ENCODE measurements at regions not wholly inside any gene's neighbourhood (a gene's known extent, or its start where the extent isn't known, plus 50 kb on each side); places are given as distances from the start of the nearest gene placed in this dataset.

DNA sequence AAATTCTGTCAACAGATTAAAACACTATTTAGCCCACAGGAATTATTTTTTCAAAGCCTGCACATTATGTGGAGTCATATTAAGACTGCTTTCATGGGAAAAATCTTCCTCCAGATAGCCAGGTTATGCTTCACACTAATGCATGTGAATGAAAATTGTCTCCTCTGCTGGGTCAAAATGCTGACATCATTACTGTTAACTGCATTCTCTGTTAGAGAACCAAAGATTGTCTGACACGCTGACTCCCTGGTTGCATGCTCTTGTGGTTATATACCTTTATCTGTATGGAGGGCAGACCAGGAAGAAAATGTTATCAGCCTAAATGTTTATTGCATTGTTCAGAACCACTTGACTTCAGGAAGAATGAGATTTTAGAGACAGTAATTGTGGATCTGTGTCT, 432.2 kb upstream of the MDGA2 start:
- CTCF ChIA-PET, result no interaction called here
- TF ChIP-seq ARNT (IDR thresholded peaks at IDR 0.05), result no peak
- no peak for TF ChIP-seq FOXA1 (IDR thresholded peaks at IDR 0.05)
- TF ChIP-seq, protein P1, sequence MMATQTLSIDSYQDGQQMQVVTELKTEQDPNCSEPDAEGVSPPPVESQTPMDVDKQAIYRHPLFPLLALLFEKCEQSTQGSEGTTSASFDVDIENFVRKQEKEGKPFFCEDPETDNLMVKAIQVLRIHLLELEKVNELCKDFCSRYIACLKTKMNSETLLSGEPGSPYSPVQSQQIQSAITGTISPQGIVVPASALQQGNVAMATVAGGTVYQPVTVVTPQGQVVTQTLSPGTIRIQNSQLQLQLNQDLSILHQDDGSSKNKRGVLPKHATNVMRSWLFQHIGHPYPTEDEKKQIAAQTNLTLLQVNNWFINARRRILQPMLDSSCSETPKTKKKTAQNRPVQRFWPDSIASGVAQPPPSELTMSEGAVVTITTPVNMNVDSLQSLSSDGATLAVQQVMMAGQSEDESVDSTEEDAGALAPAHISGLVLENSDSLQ (IDR thresholded peaks at IDR 0.05), result no peak
- TF ChIP-seq FOXK2 (IDR thresholded peaks at IDR 0.05), result no peak
- no peak for TF ChIP-seq BHLHE40 (IDR thresholded peaks at IDR 0.05; ENCODE audit: borderline replicate concordance)
- TF ChIP-seq CTBP1 (IDR thresholded peaks at IDR 0.05; ENCODE audit: borderline replicate concordance), result no peak
- no peak for TF ChIP-seq L3MBTL2 (conservative IDR thresholded peaks at IDR 0.05)
- no peak for TF ChIP-seq FOXM1 (IDR thresholded peaks at IDR 0.05; ENCODE audit: borderline replicate concordance)
- TF ChIP-seq SUZ12 (IDR thresholded peaks at IDR 0.05), result no peak
- TF ChIP-seq HDGF (IDR thresholded peaks at IDR 0.05; ENCODE audit: borderline replicate concordance), result no peak
- TF ChIP-seq LEF1 (IDR thresholded peaks at IDR 0.05; ENCODE audit: borderline replicate concordance), result no peak
- TF ChIP-seq TARDBP (IDR thresholded peaks at IDR 0.05), result no peak
- POLR2A ChIA-PET, result no interaction called here

DNA sequence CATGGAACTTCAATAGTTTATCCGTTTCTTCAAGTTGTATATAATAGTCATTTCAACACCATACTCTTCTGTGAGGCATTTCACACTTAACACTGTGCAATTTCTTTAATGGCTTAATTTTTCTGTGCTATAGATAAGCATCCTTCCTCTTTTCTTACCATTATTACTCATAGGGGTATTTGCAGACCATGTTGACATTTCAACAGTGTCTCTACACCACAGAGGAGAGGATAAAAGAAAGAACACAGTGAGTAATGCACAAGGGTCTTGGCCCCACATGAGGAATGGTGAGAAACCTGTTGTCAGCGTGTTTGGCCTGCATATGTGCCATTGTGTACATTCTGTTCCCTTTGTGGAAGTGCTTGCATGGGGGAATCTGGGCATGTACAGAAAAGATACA, 421.5 kb upstream of the MDGA2 start:
- TF ChIP-seq BHLHE40 (IDR thresholded peaks at IDR 0.05; ENCODE audit: borderline replicate concordance) (no peak), LEF1 (IDR thresholded peaks at IDR 0.05; ENCODE audit: borderline replicate concordance) (no peak), SP1 (IDR thresholded peaks at IDR 0.05) (no peak), NFRKB (IDR thresholded peaks at IDR 0.05) (no peak), CTBP1 (IDR thresholded peaks at IDR 0.05; ENCODE audit: borderline replicate concordance) (no peak), ZNF384 (IDR thresholded peaks at IDR 0.05) (no peak), L3MBTL2 (conservative IDR thresholded peaks at IDR 0.05) (no peak), HDGF (IDR thresholded peaks at IDR 0.05; ENCODE audit: borderline replicate concordance) (no peak), TARDBP (IDR thresholded peaks at IDR 0.05) (no peak), FOXK2 (IDR thresholded peaks at IDR 0.05) (no peak), FOXA1 (IDR thresholded peaks at IDR 0.05) (no peak), ELF4 (IDR thresholded peaks at IDR 0.05) (no peak), ARNT (IDR thresholded peaks at IDR 0.05) (no peak), SUZ12 (IDR thresholded peaks at IDR 0.05) (no peak), FOXM1 (IDR thresholded peaks at IDR 0.05; ENCODE audit: borderline replicate concordance) (no peak)
- TF ChIP-seq, protein P1 (IDR thresholded peaks at IDR 0.05), result no peak
- DNase-seq (ENCODE audit: extremely low spot score), result no peak
- POLR2A ChIA-PET, result no interaction called here
- CTCF ChIA-PET, result no interaction called here

More for the DNA sequence above, 432.2 kb upstream of the MDGA2 start:
- no peak for DNase-seq (ENCODE audit: extremely low spot score)

DNA sequence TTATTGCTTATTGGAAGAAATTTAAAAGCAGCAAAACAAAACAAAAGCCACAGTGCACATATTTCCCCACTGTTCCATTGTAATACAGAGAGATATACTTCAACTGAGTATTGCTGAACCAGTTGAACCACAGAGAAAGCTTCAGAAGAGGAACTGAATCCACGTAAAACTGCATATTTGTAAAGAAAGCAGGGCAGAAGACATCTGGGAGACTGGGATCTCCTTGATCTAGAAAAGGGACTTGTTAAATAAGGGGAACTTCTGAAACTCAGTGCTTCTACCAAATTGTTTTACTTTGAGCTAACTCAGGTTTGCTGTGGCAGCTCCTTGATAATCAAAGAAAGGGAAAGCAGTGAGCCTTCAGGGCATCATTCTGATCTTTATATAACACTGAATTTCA, 411.1 kb upstream of the MDGA2 start:
- POLR2A ChIA-PET, result no interaction called here
- TF ChIP-seq ARNT (IDR thresholded peaks at IDR 0.05) (no peak), TARDBP (IDR thresholded peaks at IDR 0.05) (no peak), FOXA1 (IDR thresholded peaks at IDR 0.05) (no peak), LEF1 (IDR thresholded peaks at IDR 0.05; ENCODE audit: borderline replicate concordance) (no peak), ZNF384 (IDR thresholded peaks at IDR 0.05) (no peak), FOXM1 (IDR thresholded peaks at IDR 0.05; ENCODE audit: borderline replicate concordance) (no peak), SP1 (IDR thresholded peaks at IDR 0.05) (no peak), ELF4 (IDR thresholded peaks at IDR 0.05) (no peak), L3MBTL2 (conservative IDR thresholded peaks at IDR 0.05) (no peak), FOXK2 (IDR thresholded peaks at IDR 0.05) (no peak), NFRKB (IDR thresholded peaks at IDR 0.05) (no peak)
- TF ChIP-seq, protein P1 (IDR thresholded peaks at IDR 0.05), result no peak
- DNase-seq (ENCODE audit: extremely low spot score), result no peak
- CTCF ChIA-PET, result no interaction called here

DNA sequence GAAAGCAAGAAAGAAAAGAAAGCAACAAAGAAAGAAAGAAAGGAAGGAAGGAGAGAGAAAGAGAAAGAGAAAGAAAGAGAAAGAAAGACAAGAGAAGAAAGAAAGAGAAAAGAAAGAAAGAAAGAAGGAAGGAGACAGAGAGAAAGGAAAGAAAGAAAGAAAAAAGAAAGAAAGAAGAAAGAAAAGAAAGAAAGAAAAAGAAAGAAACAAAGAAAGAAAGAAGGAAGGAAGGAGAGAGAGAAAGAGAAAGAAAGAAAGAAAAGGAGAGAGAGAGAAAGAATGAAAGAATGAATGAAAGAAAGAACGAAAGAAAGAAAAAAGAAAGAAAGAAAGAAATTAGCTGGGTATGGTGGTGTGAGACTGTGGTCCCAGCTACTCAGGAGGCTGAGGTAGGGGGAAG, 400.1 kb upstream of the MDGA2 start:
- no peak for DNase-seq (ENCODE audit: extremely low spot score)
- no peak for TF ChIP-seq TARDBP (IDR thresholded peaks at IDR 0.05)
- no peak for TF ChIP-seq ELF4 (IDR thresholded peaks at IDR 0.05)
- TF ChIP-seq L3MBTL2 (conservative IDR thresholded peaks at IDR 0.05), result no peak
- no peak for TF ChIP-seq FOXA1 (IDR thresholded peaks at IDR 0.05)
- TF ChIP-seq LEF1 (IDR thresholded peaks at IDR 0.05; ENCODE audit: borderline replicate concordance), result no peak
- no peak for TF ChIP-seq NFRKB (IDR thresholded peaks at IDR 0.05)
- no peak for TF ChIP-seq BHLHE40 (IDR thresholded peaks at IDR 0.05; ENCODE audit: borderline replicate concordance)
- TF ChIP-seq SUZ12 (IDR thresholded peaks at IDR 0.05), result no peak
- TF ChIP-seq, protein P1 (IDR thresholded peaks at IDR 0.05), result no peak
- TF ChIP-seq HDGF (IDR thresholded peaks at IDR 0.05; ENCODE audit: borderline replicate concordance), result no peak
- TF ChIP-seq FOXK2 (IDR thresholded peaks at IDR 0.05), result no peak
- TF ChIP-seq ARNT (IDR thresholded peaks at IDR 0.05), result no peak
- TF ChIP-seq ZNF384 (IDR thresholded peaks at IDR 0.05), result no peak
- TF ChIP-seq CTBP1 (IDR thresholded peaks at IDR 0.05; ENCODE audit: borderline replicate concordance), result no peak
- TF ChIP-seq SP1 (IDR thresholded peaks at IDR 0.05), result no peak
- TF ChIP-seq FOXM1 (IDR thresholded peaks at IDR 0.05; ENCODE audit: borderline replicate concordance), result no peak
- POLR2A ChIA-PET, result no interaction called here
- CTCF ChIA-PET, result no interaction called here

DNA sequence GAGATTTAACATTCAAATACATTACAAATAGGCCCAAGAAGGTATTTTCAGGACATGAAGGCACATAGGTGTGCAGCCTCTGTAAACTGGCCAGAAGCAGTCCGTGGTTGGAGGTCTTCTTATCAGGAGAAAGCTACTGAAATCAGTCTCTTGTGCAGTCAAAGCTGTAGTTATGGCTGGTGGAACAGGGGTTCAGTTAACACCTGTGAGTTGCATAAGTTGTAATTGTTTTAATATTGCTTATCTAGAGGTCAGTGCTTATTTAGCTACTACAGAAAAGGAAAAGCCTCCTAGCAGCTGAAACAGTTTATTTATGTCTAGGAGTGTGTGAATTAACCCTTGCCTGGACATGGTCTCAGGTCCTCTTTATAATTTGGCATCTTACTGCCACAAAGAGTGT, 377.6 kb upstream of the MDGA2 start:
- ChIA-PET POLR2A (no interaction called here), CTCF (no interaction called here)
- no peak for DNase-seq (ENCODE audit: extremely low spot score)

More for the DNA sequence above, 377.6 kb upstream of the MDGA2 start:
- TF ChIP-seq FOXA1 (IDR thresholded peaks at IDR 0.05), result no peak
- TF ChIP-seq NFRKB (IDR thresholded peaks at IDR 0.05), result no peak
- TF ChIP-seq ARNT (IDR thresholded peaks at IDR 0.05), result no peak
- no peak for TF ChIP-seq BHLHE40 (IDR thresholded peaks at IDR 0.05; ENCODE audit: borderline replicate concordance)
- no peak for TF ChIP-seq SP1 (IDR thresholded peaks at IDR 0.05)
- TF ChIP-seq, protein P1 (IDR thresholded peaks at IDR 0.05), result no peak
- no peak for TF ChIP-seq ZNF384 (IDR thresholded peaks at IDR 0.05)
- TF ChIP-seq FOXK2 (IDR thresholded peaks at IDR 0.05), result no peak
- TF ChIP-seq TARDBP (IDR thresholded peaks at IDR 0.05), result no peak
- no peak for TF ChIP-seq FOXM1 (IDR thresholded peaks at IDR 0.05; ENCODE audit: borderline replicate concordance)
- TF ChIP-seq ELF4 (IDR thresholded peaks at IDR 0.05), result no peak
- no peak for TF ChIP-seq L3MBTL2 (conservative IDR thresholded peaks at IDR 0.05)
- TF ChIP-seq LEF1 (IDR thresholded peaks at IDR 0.05; ENCODE audit: borderline replicate concordance), result no peak

Measured in HEK293T (cell line).